Mucosa of stomach (tissue), 1 donor: ENCODE measurements at regions not wholly inside any gene's neighbourhood (a gene's known extent, or its start where the extent isn't known, plus 50 kb on each side); places are given as distances from the start of the nearest gene placed in this dataset.

Source experiments
- H3K27me3 ChIP-seq: one replicate; pipeline ENCODE4 v1.7.0; 2013; ENCODE audit warnings: mild to moderate bottlenecking, low read length; ENCODE audit not compliant: control insufficient read depth, insufficient read depth
- H3K36me3 ChIP-seq: one replicate; pipeline ENCODE4 v1.7.0; 2013; ENCODE audit warnings: low read length; ENCODE audit not compliant: control insufficient read depth, insufficient read depth
- H3K4me1 ChIP-seq: one replicate; pipeline ENCODE4 v1.7.0; 2013; ENCODE audit warnings: mild to moderate bottlenecking, low read length; ENCODE audit not compliant: control insufficient read depth, insufficient read depth
- H3K4me3 ChIP-seq: one replicate; pipeline ENCODE4 v1.7.0; 2013; ENCODE audit warnings: low read length
- H3K9ac ChIP-seq: one replicate; pipeline ENCODE4 v1.7.0; 2013; ENCODE audit warnings: mild to moderate bottlenecking, low read length, moderate library complexity
- H3K9me3 ChIP-seq: one replicate; pipeline ENCODE4 v1.7.0; 2013; ENCODE audit warnings: mild to moderate bottlenecking, low read length, moderate library complexity; ENCODE audit not compliant: control insufficient read depth
- donor health status: Pancreatic carcinoma.

DNA sequence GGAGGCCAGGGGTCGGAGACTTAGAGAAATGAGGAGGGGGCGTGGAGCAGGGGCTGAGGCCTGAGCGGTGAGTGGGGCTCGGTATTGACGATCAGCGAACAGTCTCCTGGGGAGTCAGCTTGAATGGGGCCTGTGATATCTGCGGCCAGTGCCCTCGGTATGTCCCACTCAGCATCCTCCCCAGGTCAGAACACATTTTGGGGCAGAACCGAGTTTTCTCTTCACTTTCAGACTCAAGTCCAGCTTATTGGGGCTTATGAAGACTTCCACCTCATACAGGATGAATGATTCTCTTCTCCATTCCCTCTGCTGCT, 82.6 kb downstream of the RRM2 start:
- Histone ChIP-seq H3K9ac (no peak overlapping the region), H3K4me1 (no peaks in the 10 kb centered on the region), H3K27me3 (no peaks in the 10 kb centered on the region), H3K36me3 (no peaks in the 10 kb centered on the region), H3K9me3 (no peaks in the 10 kb centered on the region), H3K4me3 (no peak overlapping the region)

DNA sequence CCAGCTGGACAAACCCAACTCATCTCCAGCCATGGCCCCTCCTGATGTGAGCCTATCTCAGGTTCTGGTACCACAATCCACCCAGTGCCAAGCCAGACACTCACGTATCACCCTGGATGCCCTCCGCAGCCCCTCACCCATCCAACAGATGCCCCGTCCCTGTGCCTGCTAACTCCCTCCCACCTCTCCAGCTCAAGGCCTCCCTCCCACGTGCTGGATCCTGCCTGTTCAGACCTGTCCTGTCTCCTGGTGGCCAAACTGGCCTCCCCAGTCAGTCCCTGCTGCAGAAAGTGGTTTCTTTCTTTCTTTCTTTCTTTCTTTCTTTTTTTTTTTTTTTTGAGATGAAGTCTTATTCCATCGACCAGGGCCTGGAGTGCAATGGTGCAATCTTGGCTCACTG, 86.2 kb downstream of the RRM2 start:
- Histone ChIP-seq H3K9ac (no peak overlapping the region), H3K4me1 (no peaks in the 10 kb centered on the region), H3K9me3 (no peaks in the 10 kb centered on the region), H3K36me3 (no peaks in the 10 kb centered on the region), H3K27me3 (no peaks in the 10 kb centered on the region), H3K4me3 (no peak overlapping the region)

DNA sequence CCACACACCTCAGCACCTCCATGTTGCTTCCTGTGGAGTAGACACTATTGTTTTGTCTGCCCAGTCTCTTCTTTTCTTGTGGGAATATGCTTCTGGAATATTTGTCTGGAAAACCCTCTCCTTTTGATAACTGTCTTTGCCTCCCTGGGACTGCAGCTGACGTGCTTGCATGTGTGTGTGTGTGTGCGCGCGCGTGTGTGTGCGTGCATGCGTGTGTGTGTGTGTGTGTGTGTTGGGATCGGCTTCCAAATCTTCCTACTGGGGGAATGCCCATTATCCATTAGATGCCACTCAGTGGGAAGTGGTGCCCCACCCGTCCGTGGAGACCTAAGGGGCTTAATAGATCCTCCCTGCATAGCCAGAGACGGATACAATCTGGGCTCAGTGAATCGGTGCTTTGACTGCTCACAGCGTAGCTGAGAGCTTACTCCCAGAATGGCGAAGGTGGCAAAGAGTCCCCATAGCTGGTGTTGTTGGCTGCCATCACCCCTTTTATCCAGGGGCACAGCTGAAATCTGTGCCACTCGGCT, 86.9 kb downstream of the RRM2 start:
- Histone ChIP-seq H3K9ac (no peak overlapping the region), H3K4me3 (no peak overlapping the region), H3K4me1 (no peaks in the 10 kb centered on the region), H3K9me3 (no peaks in the 10 kb centered on the region), H3K27me3 (no peaks in the 10 kb centered on the region), H3K36me3 (no peaks in the 10 kb centered on the region)

DNA sequence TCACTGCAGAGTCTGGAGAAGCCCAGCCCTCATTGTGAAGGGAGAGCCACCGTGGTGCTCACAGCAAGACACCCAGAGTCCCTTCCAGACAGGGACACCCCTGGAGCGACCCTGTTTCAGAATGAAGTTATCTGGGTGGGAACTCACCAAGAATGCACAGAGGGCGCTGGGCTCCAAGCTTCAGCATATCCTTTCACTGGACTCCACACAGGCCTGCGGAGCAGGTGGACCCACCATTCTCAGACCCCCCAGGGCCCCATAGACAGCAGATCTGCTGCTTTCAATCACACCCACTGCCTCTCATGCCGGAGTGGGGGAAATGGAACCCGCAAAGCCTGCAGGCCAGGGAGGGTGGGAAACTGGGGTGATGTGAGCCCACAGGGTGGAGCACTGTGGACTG, 87.8 kb downstream of the RRM2 start:
- no peaks in the 10 kb centered on the region for H3K9me3 ChIP-seq
- H3K9ac ChIP-seq, result no peak overlapping the region
- no peaks in the 10 kb centered on the region for H3K4me1 ChIP-seq
- H3K27me3 ChIP-seq, result no peaks in the 10 kb centered on the region
- no peaks in the 10 kb centered on the region for H3K36me3 ChIP-seq
- no peak overlapping the region for H3K4me3 ChIP-seq

DNA sequence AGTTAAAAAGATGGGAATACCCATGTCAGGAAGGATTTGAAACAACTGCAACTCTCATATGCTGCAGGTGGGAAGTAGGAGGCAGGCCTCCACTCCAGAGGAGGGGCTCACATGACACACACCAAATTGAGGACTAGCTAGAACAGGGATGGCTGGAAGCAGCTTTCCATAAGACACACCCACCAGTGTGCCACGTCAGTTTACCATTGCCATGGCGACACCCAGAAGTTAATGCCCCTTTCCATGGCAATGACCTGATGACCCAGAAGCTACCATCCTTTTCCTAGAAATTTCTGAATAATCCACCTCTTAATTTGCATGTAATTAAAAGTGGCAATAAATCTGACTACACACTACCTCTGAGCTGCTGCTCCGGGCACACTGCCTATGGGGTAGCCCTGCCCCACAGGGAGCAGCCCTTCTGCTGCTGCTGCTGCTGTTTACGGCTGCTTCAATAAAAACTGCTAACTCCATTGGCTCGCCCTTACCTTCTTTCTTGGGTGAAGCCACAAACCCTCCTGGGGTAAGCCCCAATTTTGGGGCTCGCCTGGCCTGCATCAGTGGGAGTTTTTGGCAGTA, 89.4 kb downstream of the RRM2 start:
- Histone ChIP-seq H3K4me3 (no peak overlapping the region), H3K4me1 (no peaks in the 10 kb centered on the region), H3K36me3 (no peaks in the 10 kb centered on the region), H3K9ac (no peak overlapping the region), H3K9me3 (no peaks in the 10 kb centered on the region), H3K27me3 (no peaks in the 10 kb centered on the region)

DNA sequence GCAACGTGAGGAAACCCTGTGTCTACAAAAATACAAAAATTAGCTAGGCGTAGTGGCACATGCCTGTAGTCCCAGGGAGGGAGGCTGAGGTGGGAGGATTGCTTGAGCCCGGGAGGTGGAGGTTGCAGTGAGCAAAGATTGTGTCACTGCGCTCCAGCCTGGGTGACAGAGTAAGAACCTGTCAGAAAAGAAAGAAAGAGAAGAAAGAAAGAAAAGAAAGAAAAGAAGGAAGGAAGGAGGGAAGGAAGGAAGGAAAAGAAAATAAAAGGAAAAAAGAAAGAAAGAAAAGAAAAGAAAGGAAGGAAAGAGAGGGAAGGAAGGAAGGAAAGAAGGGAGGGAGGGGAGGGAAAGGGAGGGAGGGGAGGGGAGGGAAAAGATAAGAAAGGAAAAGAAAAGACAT, 89.9 kb upstream of the HPCAL1 start:
- Histone ChIP-seq H3K4me3 (no peak overlapping the region), H3K9me3 (no peaks in the 10 kb centered on the region), H3K36me3 (no peaks in the 10 kb centered on the region), H3K9ac (no peak overlapping the region), H3K4me1 (no peaks in the 10 kb centered on the region), H3K27me3 (no peaks in the 10 kb centered on the region)

DNA sequence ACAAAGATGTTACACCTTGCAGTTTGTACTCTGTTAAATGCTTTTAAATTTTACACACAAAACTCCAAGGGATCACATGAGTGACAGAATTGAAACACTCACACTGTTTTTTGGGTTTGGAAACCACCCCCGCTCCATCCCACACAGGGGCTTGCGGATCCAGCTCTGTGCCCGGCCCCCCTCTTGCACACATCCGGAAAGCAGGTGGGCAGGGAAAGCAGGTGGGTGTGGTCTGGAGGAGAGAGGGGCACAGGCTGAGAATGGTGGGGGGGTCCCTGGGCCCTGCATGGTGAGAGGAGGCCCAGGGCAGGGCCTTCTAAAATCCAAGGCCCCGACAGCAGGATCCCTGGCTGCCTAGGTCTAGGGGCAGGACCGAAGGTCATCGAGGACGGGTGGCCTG, 88.5 kb upstream of the HPCAL1 start:
- Histone ChIP-seq H3K4me1 (no peaks in the 10 kb centered on the region), H3K4me3 (no peak overlapping the region), H3K9ac (no peak overlapping the region), H3K36me3 (no peaks in the 10 kb centered on the region), H3K9me3 (no peaks in the 10 kb centered on the region), H3K27me3 (no peaks in the 10 kb centered on the region)

DNA sequence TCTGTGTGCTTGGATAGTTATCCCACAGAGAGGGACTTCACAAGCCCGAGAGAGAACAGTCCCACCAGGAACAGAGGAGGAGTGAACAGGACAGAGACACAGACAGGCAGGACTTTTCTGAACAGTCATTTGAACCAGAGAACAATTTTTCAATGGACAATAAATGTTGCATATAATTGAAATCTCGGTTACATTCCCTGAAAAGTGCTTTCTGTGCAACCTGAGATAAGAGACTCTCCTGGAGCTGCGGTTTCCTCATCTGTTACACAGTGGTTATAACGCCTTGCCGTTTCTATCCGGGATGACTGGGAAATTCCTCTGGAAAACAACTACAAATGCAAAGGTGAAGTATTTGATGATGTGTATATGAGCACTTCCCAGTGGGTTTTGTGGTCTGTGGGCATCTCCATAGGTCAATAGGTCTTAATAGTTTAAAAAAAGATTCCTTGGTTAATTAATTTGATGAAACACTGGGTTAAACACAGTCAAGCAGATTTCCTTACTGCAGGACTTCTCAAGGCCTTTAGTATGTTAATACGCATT, 87.2 kb upstream of the HPCAL1 start:
- Histone ChIP-seq H3K36me3 (no peaks in the 10 kb centered on the region), H3K4me3 (no peak overlapping the region), H3K9ac (no peak overlapping the region), H3K9me3 (no peaks in the 10 kb centered on the region), H3K27me3 (no peaks in the 10 kb centered on the region), H3K4me1 (no peaks in the 10 kb centered on the region)

DNA sequence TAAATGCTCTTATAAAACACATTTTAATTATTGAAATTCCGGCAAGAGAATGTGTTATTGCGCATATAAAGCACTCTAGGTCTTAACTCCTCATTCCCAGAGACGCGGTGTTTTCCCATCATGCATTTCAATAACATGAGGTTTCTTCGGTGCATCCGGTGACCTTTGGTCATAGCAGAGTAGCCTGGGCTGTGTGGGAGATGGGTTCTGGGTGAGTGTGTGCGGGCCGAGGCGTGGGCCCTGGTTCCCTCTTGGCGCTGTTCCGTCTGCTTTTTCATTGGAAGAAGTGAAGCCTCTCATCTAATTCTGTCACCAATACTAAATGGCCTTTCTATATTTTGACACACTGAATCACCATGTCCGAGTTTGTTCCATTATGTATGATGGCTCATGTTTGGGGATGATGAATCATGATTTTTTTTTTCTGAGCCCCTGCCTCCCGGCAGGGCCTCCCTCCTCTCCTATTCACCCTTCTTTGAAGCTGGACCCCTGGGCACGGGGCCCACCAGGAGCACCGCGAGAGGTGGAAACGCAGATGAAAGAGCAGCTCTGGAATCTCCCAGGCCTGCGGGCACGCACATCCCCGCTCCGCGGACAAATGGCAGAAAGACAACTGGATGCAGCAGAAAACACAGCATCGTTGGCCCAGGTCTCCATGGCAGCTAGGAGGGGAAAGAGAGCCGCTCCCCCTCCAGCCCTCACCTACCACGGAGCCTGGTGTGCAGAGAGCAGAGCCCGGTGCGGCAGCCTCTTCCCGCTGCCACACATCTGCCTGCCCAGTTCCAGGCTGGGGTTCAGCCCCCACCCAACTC, 85.8 kb upstream of the HPCAL1 start:
- Histone ChIP-seq H3K4me1 (no peaks in the 10 kb centered on the region), H3K9me3 (no peaks in the 10 kb centered on the region)

DNA sequence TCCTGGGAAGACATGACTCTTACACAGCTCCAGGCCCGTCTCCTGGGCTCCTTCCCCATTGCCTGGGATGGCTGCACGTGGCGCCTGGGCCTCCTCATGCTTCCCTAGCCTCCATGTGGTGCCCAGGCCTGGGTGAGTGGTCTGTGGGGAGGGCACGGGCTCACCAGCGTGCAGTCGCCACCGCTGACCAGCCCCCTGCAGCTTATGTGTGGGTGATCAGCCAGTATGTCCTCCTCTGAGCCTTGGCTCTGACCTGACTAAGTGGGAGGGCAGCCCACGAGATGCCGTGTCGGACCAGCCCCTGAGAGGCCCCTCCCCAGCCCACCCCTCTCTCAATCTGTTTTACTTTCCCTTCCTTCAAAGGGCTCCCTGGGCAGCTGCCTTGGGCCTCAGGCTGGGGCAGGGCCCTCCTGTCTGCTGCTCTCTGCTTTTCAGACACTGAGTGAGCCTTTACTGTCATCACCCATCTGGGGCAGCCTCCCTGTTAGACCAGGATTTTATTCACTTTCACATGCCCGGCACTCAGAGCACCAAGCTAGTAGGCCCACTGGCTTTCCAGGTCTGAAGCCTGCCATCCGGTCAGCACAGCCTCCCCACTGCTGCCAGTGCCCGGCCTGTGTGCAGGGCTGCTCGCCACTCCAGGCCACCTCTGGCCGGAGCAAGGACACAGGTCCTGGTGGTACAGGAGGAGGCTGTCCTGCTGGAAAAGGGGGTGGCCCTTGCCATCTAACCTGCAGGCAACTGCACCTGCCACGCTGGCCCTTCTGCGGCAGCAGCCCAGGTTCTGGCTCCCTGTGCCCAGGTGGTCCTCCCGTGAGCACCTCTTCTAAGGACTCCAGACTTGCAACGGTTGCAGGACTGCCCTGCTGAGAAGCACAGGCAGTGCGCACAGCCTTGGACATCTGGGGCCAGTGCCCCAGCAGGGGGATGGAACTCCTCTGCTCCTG, 84.9 kb upstream of the HPCAL1 start:
- H3K9ac ChIP-seq, result no peak overlapping the region
- H3K36me3 ChIP-seq, result no peaks in the 10 kb centered on the region
- no peaks in the 10 kb centered on the region for H3K4me1 ChIP-seq
- no peaks in the 10 kb centered on the region for H3K27me3 ChIP-seq
- H3K4me3 ChIP-seq, result no peak overlapping the region
- H3K9me3 ChIP-seq, result no peaks in the 10 kb centered on the region

More for the DNA sequence above, 85.8 kb upstream of the HPCAL1 start:
- H3K36me3 ChIP-seq, result no peaks in the 10 kb centered on the region
- no peak overlapping the region for H3K9ac ChIP-seq
- H3K27me3 ChIP-seq, result no peaks in the 10 kb centered on the region
- no peak overlapping the region for H3K4me3 ChIP-seq

DNA sequence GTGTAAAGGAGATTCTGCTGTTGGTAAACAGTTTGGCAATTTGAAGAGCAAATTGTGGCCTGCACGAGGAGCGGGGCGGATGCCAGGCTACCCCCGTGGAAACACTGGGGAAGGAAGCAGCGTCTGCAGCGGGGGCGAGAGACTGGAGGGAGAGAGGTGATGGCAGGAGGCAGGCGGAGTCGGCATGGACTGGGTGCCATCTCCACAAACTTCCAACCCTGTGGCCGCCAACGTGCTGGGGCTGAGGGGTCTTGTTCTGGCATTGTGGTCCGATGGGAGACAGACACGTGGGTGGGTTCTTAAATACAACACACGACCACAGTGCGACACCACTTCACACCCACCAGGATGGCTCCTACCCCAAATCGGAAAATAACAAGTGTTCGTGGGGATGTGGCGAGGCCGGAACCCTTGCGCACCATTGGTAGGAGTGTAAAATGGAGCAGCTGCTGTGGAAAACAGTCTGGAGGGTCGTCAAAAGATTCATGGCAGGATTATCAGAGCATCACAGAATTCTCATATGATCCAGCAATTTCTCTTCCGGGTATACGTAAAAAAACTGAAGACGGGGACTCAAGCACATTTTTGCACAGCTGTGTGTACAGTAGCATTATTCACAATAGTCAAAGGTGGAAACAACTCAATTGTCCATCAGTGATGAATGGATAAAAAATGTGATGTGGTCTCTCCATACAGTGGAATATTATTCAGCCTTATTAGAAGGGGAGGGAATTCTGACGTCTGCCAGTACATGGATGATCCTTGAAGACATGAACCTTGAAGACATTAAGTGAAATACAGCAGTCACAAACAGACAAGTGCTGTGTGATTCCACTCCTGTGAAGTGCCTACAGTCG, 82.4 kb upstream of the HPCAL1 start:
- H3K9ac ChIP-seq, result no peak overlapping the region
- peaks cover 3% of the 10 kb centered on the region for H3K4me1 ChIP-seq
- H3K4me3 ChIP-seq, result no peak overlapping the region
- H3K9me3 ChIP-seq, result no peaks in the 10 kb centered on the region
- H3K27me3 ChIP-seq, result no peaks in the 10 kb centered on the region
- no peaks in the 10 kb centered on the region for H3K36me3 ChIP-seq
